Trophoblast cell (in vitro differentiated cells and primary cell): ENCODE measurements at regions not wholly inside any gene's neighbourhood (a gene's known extent, or its start where the extent isn't known, plus 50 kb on each side); places are given as distances from the start of the nearest gene placed in this dataset.
"Not testable (repeated sequence)": the region's sequence is repeated elsewhere in the genome, so short reads cannot be mapped to it uniquely, and the experiment has no call there.

Source experiments
- DNase-seq, 2 donors: peaks; one replicate each; pipeline ENCODE4 v3.0.0-alpha.2; 2016
- H2AFZ ChIP-seq: 2 replicates; pipeline ENCODE4 v1.6.1; 2013; ENCODE audit warnings: low read length, moderate library complexity, mild to moderate bottlenecking; ENCODE audit not compliant: insufficient read depth, poor library complexity
- H2AK5ac ChIP-seq: 2 replicates; pipeline ENCODE4 v1.6.1; 2013; ENCODE audit warnings: mild to moderate bottlenecking, low read length
- H2BK120ac ChIP-seq: 2 replicates; pipeline ENCODE4 v1.6.1; 2013; ENCODE audit warnings: low read length, mild to moderate bottlenecking, moderate library complexity; ENCODE audit not compliant: insufficient read depth, poor library complexity
- H2BK12ac ChIP-seq: 2 replicates; pipeline ENCODE4 v1.6.1; 2013; ENCODE audit warnings: mild to moderate bottlenecking, low read length, moderate library complexity
- H2BK5ac ChIP-seq: 2 replicates; pipeline ENCODE4 v1.6.1; 2013; ENCODE audit warnings: low read length, low read depth, moderate library complexity, mild to moderate bottlenecking; ENCODE audit not compliant: poor library complexity
- H3K14ac ChIP-seq: 2 replicates; pipeline ENCODE4 v1.6.1; 2013; ENCODE audit warnings: mild to moderate bottlenecking, low read length
- H3K18ac ChIP-seq: 2 replicates; pipeline ENCODE4 v1.6.1; 2013; ENCODE audit warnings: mild to moderate bottlenecking, low read length
- H3K23ac ChIP-seq: 2 replicates; pipeline ENCODE4 v1.6.1; 2013; ENCODE audit warnings: low read length
- H3K27ac ChIP-seq: 2 replicates; pipeline ENCODE4 v1.5.1; 2013; ENCODE audit warnings: low read depth, mild to moderate bottlenecking, inconsistent platforms, low read length, moderate library complexity
- H3K27me3 ChIP-seq: 2 replicates; pipeline ENCODE4 v1.6.1; 2013; ENCODE audit warnings: inconsistent platforms, mild to moderate bottlenecking, low read length, moderate library complexity; ENCODE audit not compliant: insufficient read depth
- H3K36me3 ChIP-seq, 2 experiments: 1 replicate in 1 of 2; 2 replicates in 1 of 2; pipeline ENCODE4 v1.6.1; 2013; ENCODE audit warnings: low read length in 2 of 2, mild to moderate bottlenecking in 2 of 2, moderate library complexity in 1 of 2; ENCODE audit not compliant: insufficient read depth in 2 of 2, control insufficient read depth in 1 of 2
- H3K4ac ChIP-seq: 2 replicates; pipeline ENCODE4 v1.6.1; 2013; ENCODE audit warnings: low read depth, mild to moderate bottlenecking, low read length, moderate library complexity
- H3K4me1 ChIP-seq, 2 experiments: 1 replicate in 1 of 2; 2 replicates in 1 of 2; pipeline ENCODE4 v1.6.1; 2013; ENCODE audit warnings: low read length in 2 of 2, mild to moderate bottlenecking in 2 of 2, moderate library complexity in 1 of 2; ENCODE audit not compliant: insufficient read depth in 2 of 2, control insufficient read depth in 1 of 2
- H3K4me2 ChIP-seq: 2 replicates; pipeline ENCODE4 v1.6.1; 2013; ENCODE audit warnings: inconsistent platforms, mild to moderate bottlenecking, low read length, moderate library complexity
- H3K4me3 ChIP-seq: 2 replicates; pipeline ENCODE4 v1.5.1; 2013; ENCODE audit warnings: mild to moderate bottlenecking, low read depth, low read length, inconsistent platforms
- H3K79me1 ChIP-seq: one replicate; pipeline ENCODE4 v1.6.1; 2013; ENCODE audit warnings: low read length
- H3K79me2 ChIP-seq: 2 replicates; pipeline ENCODE4 v1.6.1; 2013; ENCODE audit warnings: low read length, mild to moderate bottlenecking; ENCODE audit not compliant: control insufficient read depth, insufficient read depth, poor library complexity
- H3K9ac ChIP-seq: 2 replicates; pipeline ENCODE4 v1.6.1; 2013; ENCODE audit warnings: mild to moderate bottlenecking, low read length
- H3K9me3 ChIP-seq: 2 replicates; pipeline ENCODE4 v1.6.1; 2013; ENCODE audit warnings: low read depth, mild to moderate bottlenecking, control low read depth, inconsistent platforms, low read length; ENCODE audit not compliant: insufficient read depth
- H4K12ac ChIP-seq: 2 replicates; pipeline ENCODE4 v1.6.1; 2013; ENCODE audit warnings: low read depth, mild to moderate bottlenecking, low read length, moderate library complexity
- H4K8ac ChIP-seq: 2 replicates; pipeline ENCODE4 v1.6.1; 2013; ENCODE audit warnings: low read depth, mild to moderate bottlenecking, low read length, moderate library complexity
- H4K91ac ChIP-seq: one replicate; pipeline ENCODE4 v1.6.1; 2013; ENCODE audit warnings: low read depth, mild to moderate bottlenecking, low read length, moderate library complexity
- WGBS: extraction: QIAGEN DNeasy Blood & Tissue Kit; methylation state at CpG from one replicate; pipeline ENCODE4 v1.1.7; 2013; ENCODE audit warnings: missing lambda C conversion rate; ENCODE audit not compliant: insufficient read length, insufficient coverage; ENCODE audit errors: extremely low coverage; 5-methylcytosine and 5-hydroxymethylcytosine counted together

GRCh38 chr5:172507485-172507884 lies 53.2 kb upstream of the SH3PXD2B start:
- H3K79me1 ChIP-seq = not testable (repeated sequence)

DNA sequence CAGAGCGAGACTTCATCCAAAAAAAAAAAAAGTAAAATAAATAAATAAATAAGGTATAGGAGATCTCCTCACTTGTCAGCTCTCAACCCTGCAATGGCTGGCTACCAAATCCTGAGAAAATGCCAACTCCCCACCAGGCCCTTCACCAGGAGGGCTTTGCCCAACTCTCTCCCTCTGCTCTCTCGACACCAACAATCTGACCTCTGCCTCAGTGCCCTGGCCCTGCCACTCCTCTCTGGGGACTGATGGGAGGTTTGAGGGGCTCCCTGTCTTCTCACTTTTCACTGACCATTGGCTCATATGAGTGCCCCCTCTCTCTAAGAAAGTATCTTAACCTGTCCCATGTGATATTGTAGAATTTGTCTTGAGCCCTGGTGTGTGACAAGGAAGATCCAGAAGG lies 52.6 kb upstream of the SH3PXD2B start:
- no peak overlapping the region for H3K14ac ChIP-seq
- H3K27me3 ChIP-seq = no peaks in the 10 kb centered on the region
- no CpG with 5 or more reads among the region's 2 CpGs for WGBS
- no peak overlapping the region for H3K4me3 ChIP-seq
- H3K18ac ChIP-seq = no peak overlapping the region
- H3K27ac ChIP-seq = no peak overlapping the region
- H4K91ac ChIP-seq = no peak overlapping the region
- H3K79me1 ChIP-seq = no peaks in the 10 kb centered on the region
- H4K8ac ChIP-seq = no peak overlapping the region
- H3K4me1 ChIP-seq = no peaks in the 10 kb centered on the region
- H2AFZ ChIP-seq = no peak overlapping the region
- no peak overlapping the region for H2BK12ac ChIP-seq
- H4K12ac ChIP-seq = no peak overlapping the region
- no peak overlapping the region for H2BK120ac ChIP-seq
- no peak for DNase-seq
- no peak overlapping the region for H3K9ac ChIP-seq
- no peaks in the 10 kb centered on the region for H3K36me3 ChIP-seq
- H3K23ac ChIP-seq = no peak overlapping the region
- H2BK5ac ChIP-seq = no peak overlapping the region
- no peaks in the 10 kb centered on the region for H3K79me2 ChIP-seq
- no peak overlapping the region for H2AK5ac ChIP-seq
- peaks cover 3% of the 10 kb centered on the region for H3K9me3 ChIP-seq
- H3K4ac ChIP-seq = no peak overlapping the region
- H3K4me2 ChIP-seq = no peak overlapping the region

More at GRCh38 chr5:172507485-172507884, 53.2 kb upstream of the SH3PXD2B start:
- H3K4me1 ChIP-seq, H3K79me2 ChIP-seq, H3K9me3 ChIP-seq, H3K4me3 ChIP-seq, H2AFZ ChIP-seq, H2BK120ac ChIP-seq, H3K27ac ChIP-seq, H3K4me2 ChIP-seq, H3K18ac ChIP-seq, H3K23ac ChIP-seq, H3K36me3 ChIP-seq, H4K12ac ChIP-seq, H2BK12ac ChIP-seq, DNase-seq, H3K14ac ChIP-seq, H2BK5ac ChIP-seq, H3K4ac ChIP-seq, H3K27me3 ChIP-seq, H4K8ac ChIP-seq, H3K9ac ChIP-seq, H2AK5ac ChIP-seq, H4K91ac ChIP-seq: not testable (repeated sequence)
- WGBS = no CpG with 5 or more reads among the region's 8 CpGs

GRCh38 chr5:172506251-172506650 lies 51.9 kb upstream of the SH3PXD2B start:
- no peak overlapping the region for H3K4me2 ChIP-seq
- H2BK5ac ChIP-seq = no peak overlapping the region
- no peak overlapping the region for H3K4ac ChIP-seq
- no peak for DNase-seq
- no peak overlapping the region for H2AFZ ChIP-seq
- H3K9ac ChIP-seq = no peak overlapping the region
- no peak overlapping the region for H3K4me3 ChIP-seq
- no peak overlapping the region for H3K27ac ChIP-seq
- H3K23ac ChIP-seq = no peak overlapping the region
- H2AK5ac ChIP-seq = no peak overlapping the region
- no peaks in the 10 kb centered on the region for H3K4me1 ChIP-seq
- no peak overlapping the region for H2BK12ac ChIP-seq
- H3K18ac ChIP-seq = no peak overlapping the region
- no CpG with 5 or more reads among the region's 7 CpGs for WGBS
- H3K27me3 ChIP-seq = no peaks in the 10 kb centered on the region
- no peaks in the 10 kb centered on the region for H3K36me3 ChIP-seq
- no peaks in the 10 kb centered on the region for H3K79me1 ChIP-seq
- no peak overlapping the region for H2BK120ac ChIP-seq
- no peak overlapping the region for H4K8ac ChIP-seq
- no peaks in the 10 kb centered on the region for H3K79me2 ChIP-seq
- H3K14ac ChIP-seq = no peak overlapping the region
- H4K91ac ChIP-seq = no peak overlapping the region
- no peak overlapping the region for H4K12ac ChIP-seq
- peaks cover 3% of the 10 kb centered on the region for H3K9me3 ChIP-seq

DNA sequence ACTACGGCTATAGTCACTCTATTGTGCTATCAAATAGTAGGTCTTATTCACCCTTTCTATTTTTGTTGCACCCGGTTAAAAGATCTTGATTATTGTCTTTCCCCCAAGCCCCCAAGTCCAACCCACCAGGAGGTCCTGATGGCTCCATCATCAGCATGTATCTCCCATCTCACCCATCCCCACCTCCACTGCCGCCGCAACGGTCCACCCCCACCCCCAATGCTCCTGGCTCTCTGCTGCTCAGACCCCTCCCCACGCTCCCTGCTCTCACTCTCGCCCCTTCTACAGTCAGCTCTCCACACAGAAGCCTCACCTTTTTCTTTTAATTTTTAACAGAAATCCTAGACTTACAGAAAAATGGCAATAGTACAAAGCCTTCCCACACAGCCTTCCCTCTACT lies 51.5 kb upstream of the SH3PXD2B start:
- Histone ChIP-seq H4K12ac (no peak overlapping the region), H3K9ac (no peak overlapping the region), H3K4me1 (no peaks in the 10 kb centered on the region), H3K79me1 (no peaks in the 10 kb centered on the region), H3K4me3 (no peak overlapping the region), H3K36me3 (no peaks in the 10 kb centered on the region), H2AK5ac (no peak overlapping the region), H3K9me3 (peaks cover 3% of the 10 kb centered on the region), H4K91ac (no peak overlapping the region), H2BK120ac (no peak overlapping the region), H3K27me3 (no peaks in the 10 kb centered on the region), H2BK5ac (no peak overlapping the region), H3K23ac (no peak overlapping the region), H3K14ac (no peak overlapping the region), H2AFZ (no peak overlapping the region), H3K79me2 (no peaks in the 10 kb centered on the region), H3K18ac (no peak overlapping the region), H3K4ac (no peak overlapping the region), H3K4me2 (no peak overlapping the region), H2BK12ac (no peak overlapping the region), H3K27ac (no peak overlapping the region), H4K8ac (no peak overlapping the region)
- DNase-seq = no peak
- WGBS = no CpG with 5 or more reads among the region's 7 CpGs
